ENCODE measurements at regions not wholly inside any gene's neighbourhood (a gene's known extent, or its start where the extent isn't known, plus 50 kb on each side); places are given as distances from the start of the nearest gene placed in this dataset.

DNA sequence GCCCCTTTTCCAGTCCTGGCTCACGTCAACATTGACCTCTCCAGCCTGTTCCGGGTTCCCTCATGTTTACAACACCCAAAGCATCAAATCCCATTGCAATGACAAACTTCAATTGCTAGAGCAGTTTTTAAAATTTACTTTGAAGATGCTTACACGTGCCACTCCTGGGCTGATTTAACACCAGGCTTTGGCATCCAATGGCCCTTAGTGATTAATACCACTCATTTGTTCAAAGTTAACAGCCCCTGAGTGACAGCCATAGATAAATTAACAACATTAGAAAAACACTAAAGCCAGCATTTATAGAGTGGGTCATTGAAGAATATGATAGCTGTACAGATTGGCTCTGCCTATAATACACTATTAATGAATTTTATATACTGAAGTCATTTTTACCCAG, 135.1 kb downstream of the PMP22 start:
- TF ChIP-seq POLR2A (IDR thresholded peaks at IDR 0.05): no peak
- TF ChIP-seq, protein P1, sequence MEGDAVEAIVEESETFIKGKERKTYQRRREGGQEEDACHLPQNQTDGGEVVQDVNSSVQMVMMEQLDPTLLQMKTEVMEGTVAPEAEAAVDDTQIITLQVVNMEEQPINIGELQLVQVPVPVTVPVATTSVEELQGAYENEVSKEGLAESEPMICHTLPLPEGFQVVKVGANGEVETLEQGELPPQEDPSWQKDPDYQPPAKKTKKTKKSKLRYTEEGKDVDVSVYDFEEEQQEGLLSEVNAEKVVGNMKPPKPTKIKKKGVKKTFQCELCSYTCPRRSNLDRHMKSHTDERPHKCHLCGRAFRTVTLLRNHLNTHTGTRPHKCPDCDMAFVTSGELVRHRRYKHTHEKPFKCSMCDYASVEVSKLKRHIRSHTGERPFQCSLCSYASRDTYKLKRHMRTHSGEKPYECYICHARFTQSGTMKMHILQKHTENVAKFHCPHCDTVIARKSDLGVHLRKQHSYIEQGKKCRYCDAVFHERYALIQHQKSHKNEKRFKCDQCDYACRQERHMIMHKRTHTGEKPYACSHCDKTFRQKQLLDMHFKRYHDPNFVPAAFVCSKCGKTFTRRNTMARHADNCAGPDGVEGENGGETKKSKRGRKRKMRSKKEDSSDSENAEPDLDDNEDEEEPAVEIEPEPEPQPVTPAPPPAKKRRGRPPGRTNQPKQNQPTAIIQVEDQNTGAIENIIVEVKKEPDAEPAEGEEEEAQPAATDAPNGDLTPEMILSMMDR (IDR thresholded peaks at IDR 0.05): no peak
